HepG2 (cell line): ENCODE measurements at regions not wholly inside any gene's neighbourhood (a gene's known extent, or its start where the extent isn't known, plus 50 kb on each side); places are given as distances from the start of the nearest gene placed in this dataset.

Experiments used
- EP300 ChIP-seq, 3 experiments: sonication (generic) in 1 of 3; formaldehyde crosslinking in 1 of 3; IDR thresholded peaks; 2 replicates each; pipeline versions ENCODE4 v1.5.1 to v1.6.1; 2011 to 2020; ENCODE audit warnings: low read depth in 2 of 3, low read length in 2 of 3, borderline replicate concordance in 1 of 3, improper control_type of control experiment in 1 of 3, mild to moderate bottlenecking in 1 of 3, missing genetic modification reagents in 1 of 3, moderate library complexity in 1 of 3
- GABPA ChIP-seq, 2 experiments: IDR thresholded peaks; 2 replicates each; pipeline ENCODE4 v1.6.1; 2011 to 2016; ENCODE audit warnings: low read depth in 2 of 2, low read length in 1 of 2, missing biosample characterization in 1 of 2, missing genetic modification characterization in 1 of 2
- MYC ChIP-seq: sonication (generic); formaldehyde crosslinking; IDR thresholded peaks from 2 replicates; pipeline ENCODE4 v1.9.0; 2021; ENCODE audit warnings: missing genetic modification reagents, borderline replicate concordance
- PHB2 ChIP-seq: fragments of 450-650 bp; IDR thresholded peaks from 2 replicates; pipeline ENCODE4 v1.6.1; 2018; ENCODE audit not compliant: partially characterized antibody
- ZBTB7A ChIP-seq: sonication (generic); formaldehyde crosslinking; IDR thresholded peaks from 2 replicates; pipeline ENCODE4 v1.8.0; 2022; ENCODE audit warnings: mild to moderate bottlenecking, missing genetic modification reagents
- ZFX ChIP-seq: sonication (generic); formaldehyde crosslinking; IDR thresholded peaks from 2 replicates; pipeline ENCODE4 v1.4.0; 2020; ENCODE audit warnings: mild to moderate bottlenecking, low read depth, missing genetic modification reagents, moderate library complexity
- ZNF143 ChIP-seq: sonication (generic); formaldehyde crosslinking; IDR thresholded peaks from 2 replicates; pipeline ENCODE4 v1.4.0; 2020; ENCODE audit warnings: missing genetic modification reagents
- ZNF160 ChIP-seq: sonication (generic); formaldehyde crosslinking; IDR thresholded peaks from 2 replicates; pipeline ENCODE4 v1.8.0; 2022; ENCODE audit warnings: mild to moderate bottlenecking, inconsistent platforms, missing genetic modification reagents
- ZNF570 ChIP-seq: sonication (generic); formaldehyde crosslinking; IDR thresholded peaks from 2 replicates; pipeline ENCODE4 v1.4.0; 2020; ENCODE audit warnings: mild to moderate bottlenecking, missing genetic modification reagents, borderline replicate concordance
- TF ChIP-seq, protein P1 (sequence below), 2 experiments: sonication (generic) in 1 of 2; formaldehyde crosslinking in 1 of 2; IDR thresholded peaks; 2 replicates each; pipeline versions ENCODE4 v1.5.1 to v1.6.1; 2011 to 2020; ENCODE audit warnings: borderline replicate concordance in 1 of 2, low read depth in 1 of 2, low read length in 1 of 2, mild to moderate bottlenecking in 1 of 2, missing genetic modification reagents in 1 of 2, moderate library complexity in 1 of 2
- TF ChIP-seq, protein P2 (sequence below): sonication (generic); formaldehyde crosslinking; IDR thresholded peaks from 2 replicates; pipeline ENCODE4 v1.5.0; 2020; ENCODE audit warnings: mild to moderate bottlenecking, missing genetic modification reagents, moderate library complexity
- TF ChIP-seq, protein P3 (sequence below): sonication (generic); formaldehyde crosslinking; IDR thresholded peaks from 2 replicates; pipeline ENCODE4 v1.5.1; 2020; ENCODE audit warnings: mild to moderate bottlenecking, missing genetic modification reagents

DNA sequence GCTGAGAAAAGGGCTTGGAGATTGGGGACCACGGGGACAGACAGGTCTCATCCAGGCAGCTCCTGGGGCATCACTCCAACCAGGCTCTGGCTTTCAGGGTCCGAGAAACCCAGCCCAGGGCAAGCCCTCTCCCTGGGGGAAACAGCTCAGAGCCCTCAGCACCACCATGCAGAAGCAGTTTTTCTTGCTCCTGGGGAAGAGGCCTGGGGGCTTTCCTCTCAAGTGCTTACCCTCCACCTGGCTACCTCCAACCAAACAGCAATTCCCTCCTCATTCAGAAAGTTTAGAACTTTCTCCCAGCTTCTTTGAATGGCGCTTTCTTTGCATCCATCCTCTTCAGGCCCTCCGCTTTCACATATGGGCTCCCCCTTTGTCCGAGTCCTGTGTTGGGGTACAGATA, 110.4 kb upstream of the PHACTR3 start:
- TF ChIP-seq ZFX (CRISPR knock-in tag) = no peak
- no peak for TF ChIP-seq ZNF570 (CRISPR knock-in tag)
- TF ChIP-seq, protein P1, sequence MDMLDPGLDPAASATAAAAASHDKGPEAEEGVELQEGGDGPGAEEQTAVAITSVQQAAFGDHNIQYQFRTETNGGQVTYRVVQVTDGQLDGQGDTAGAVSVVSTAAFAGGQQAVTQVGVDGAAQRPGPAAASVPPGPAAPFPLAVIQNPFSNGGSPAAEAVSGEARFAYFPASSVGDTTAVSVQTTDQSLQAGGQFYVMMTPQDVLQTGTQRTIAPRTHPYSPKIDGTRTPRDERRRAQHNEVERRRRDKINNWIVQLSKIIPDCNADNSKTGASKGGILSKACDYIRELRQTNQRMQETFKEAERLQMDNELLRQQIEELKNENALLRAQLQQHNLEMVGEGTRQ (IDR thresholded peaks at IDR 0.05; ENCODE audit: low read depth, low read length) = no peak
- TF ChIP-seq, protein P1 (CRISPR knock-in tag; IDR thresholded peaks at IDR 0.05; ENCODE audit: borderline replicate concordance) = no peak
- TF ChIP-seq, protein P2, sequence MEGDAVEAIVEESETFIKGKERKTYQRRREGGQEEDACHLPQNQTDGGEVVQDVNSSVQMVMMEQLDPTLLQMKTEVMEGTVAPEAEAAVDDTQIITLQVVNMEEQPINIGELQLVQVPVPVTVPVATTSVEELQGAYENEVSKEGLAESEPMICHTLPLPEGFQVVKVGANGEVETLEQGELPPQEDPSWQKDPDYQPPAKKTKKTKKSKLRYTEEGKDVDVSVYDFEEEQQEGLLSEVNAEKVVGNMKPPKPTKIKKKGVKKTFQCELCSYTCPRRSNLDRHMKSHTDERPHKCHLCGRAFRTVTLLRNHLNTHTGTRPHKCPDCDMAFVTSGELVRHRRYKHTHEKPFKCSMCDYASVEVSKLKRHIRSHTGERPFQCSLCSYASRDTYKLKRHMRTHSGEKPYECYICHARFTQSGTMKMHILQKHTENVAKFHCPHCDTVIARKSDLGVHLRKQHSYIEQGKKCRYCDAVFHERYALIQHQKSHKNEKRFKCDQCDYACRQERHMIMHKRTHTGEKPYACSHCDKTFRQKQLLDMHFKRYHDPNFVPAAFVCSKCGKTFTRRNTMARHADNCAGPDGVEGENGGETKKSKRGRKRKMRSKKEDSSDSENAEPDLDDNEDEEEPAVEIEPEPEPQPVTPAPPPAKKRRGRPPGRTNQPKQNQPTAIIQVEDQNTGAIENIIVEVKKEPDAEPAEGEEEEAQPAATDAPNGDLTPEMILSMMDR (CRISPR knock-in tag) = no peak
- no peak for TF ChIP-seq ZBTB7A (CRISPR knock-in tag)
- no peak for TF ChIP-seq MYC (CRISPR knock-in tag)
- TF ChIP-seq GABPA (IDR thresholded peaks at IDR 0.05; ENCODE audit: low read depth, low read length) = no peak
- no peak for TF ChIP-seq GABPA (CRISPR knock-in tag; IDR thresholded peaks at IDR 0.05; ENCODE audit: low read depth)
- TF ChIP-seq ZNF143 (CRISPR knock-in tag) = no peak
- no peak for TF ChIP-seq EP300 (IDR thresholded peaks at IDR 0.05; ENCODE audit: low read depth in 2 of 2, low read length in 2 of 2)
- no peak for TF ChIP-seq EP300 (CRISPR knock-in tag; IDR thresholded peaks at IDR 0.05; ENCODE audit: borderline replicate concordance)
- no peak for TF ChIP-seq ZNF160
- TF ChIP-seq, protein P3, sequence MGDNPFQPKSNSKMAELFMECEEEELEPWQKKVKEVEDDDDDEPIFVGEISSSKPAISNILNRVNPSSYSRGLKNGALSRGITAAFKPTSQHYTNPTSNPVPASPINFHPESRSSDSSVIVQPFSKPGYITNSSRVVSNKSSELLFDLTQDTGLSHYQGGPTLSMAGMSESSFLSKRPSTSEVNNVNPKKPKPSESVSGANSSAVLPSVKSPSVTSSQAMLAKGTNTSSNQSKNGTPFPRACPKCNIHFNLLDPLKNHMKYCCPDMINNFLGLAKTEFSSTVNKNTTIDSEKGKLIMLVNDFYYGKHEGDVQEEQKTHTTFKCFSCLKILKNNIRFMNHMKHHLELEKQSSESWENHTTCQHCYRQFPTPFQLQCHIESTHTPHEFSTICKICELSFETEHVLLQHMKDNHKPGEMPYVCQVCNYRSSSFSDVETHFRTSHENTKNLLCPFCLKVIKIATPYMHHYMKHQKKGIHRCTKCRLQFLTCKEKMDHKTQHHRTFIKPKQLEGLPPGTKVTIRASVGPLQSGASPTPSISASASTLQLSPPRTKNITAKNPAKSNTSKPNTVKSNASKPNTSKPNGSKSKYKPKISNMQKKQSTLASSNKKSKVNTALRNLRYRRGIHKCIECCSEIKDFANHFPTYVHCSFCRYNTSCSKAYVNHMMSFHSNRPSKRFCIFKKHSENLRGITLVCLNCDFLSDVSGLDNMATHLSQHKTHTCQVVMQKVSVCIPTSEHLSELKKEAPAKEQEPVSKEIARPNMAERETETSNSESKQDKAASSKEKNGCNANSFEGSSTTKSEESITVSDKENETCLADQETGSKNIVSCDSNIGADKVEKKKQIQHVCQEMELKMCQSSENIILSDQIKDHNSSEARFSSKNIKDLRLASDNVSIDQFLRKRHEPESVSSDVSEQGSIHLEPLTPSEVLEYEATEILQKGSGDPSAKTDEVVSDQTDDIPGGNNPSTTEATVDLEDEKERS (CRISPR knock-in tag) = no peak
- TF ChIP-seq PHB2 = no peak
